Right forelimb (tissue), 1 donor: ENCODE measurements at regions not wholly inside any gene's neighbourhood (a gene's known extent, or its start where the extent isn't known, plus 50 kb on each side); places are given as distances from the start of the nearest gene placed in this dataset.
"Not testable (repeated sequence)": the region's sequence is repeated elsewhere in the genome, so short reads cannot be mapped to it uniquely, and the experiment has no call there.

Source experiments
- DNase-seq: peaks from one replicate; pipeline ENCODE4 v3.0.0-alpha.2; 2018

DNA sequence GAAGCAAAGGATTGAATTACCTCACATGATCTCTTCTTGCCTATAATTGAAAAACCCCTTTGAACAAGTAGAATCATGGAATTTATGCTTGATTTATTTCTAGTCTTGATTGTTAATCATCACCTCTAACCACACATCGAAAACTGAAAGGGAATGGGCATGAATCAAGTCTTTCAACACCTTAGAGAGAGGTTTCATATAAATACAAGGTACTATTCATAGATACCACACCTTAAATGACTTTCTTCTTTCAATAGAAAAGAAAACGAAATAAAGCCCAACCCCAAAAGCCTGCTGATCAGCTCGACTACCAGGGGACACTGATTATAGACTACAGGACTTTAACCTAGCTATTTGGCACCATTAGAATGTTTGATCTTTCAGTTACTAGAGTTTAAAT, 128.6 kb upstream of the PTPRZ1 start:
- DNase-seq: no peak

DNA sequence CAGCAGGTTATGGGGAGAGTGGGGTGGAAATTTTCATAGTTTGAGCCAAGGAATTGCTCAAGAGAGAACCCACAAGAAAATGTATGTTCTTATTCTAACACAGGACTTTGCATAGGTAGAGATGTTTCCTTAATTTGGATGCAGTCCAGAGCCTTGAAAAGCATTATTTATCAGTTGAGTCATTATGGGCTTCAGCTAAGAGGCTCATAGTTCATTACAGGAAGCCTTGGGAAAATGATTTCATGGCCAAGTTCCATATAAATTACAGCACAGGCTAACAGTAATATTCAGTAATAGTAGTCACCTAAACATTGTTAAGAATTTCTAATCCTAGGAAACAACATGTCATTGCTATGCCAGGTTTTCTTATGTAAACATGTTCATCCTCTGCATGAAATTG, 131.1 kb upstream of the PTPRZ1 start:
- DNase-seq: no peak

- no peak for DNase-seq
These were observed 133.5 kb upstream of the PTPRZ1 start for GRCh38 chr7:121739465-121739864.

GRCh38 chr7:121730869-121731268, 142.1 kb upstream of the PTPRZ1 start:
- DNase-seq: no peak

DNA sequence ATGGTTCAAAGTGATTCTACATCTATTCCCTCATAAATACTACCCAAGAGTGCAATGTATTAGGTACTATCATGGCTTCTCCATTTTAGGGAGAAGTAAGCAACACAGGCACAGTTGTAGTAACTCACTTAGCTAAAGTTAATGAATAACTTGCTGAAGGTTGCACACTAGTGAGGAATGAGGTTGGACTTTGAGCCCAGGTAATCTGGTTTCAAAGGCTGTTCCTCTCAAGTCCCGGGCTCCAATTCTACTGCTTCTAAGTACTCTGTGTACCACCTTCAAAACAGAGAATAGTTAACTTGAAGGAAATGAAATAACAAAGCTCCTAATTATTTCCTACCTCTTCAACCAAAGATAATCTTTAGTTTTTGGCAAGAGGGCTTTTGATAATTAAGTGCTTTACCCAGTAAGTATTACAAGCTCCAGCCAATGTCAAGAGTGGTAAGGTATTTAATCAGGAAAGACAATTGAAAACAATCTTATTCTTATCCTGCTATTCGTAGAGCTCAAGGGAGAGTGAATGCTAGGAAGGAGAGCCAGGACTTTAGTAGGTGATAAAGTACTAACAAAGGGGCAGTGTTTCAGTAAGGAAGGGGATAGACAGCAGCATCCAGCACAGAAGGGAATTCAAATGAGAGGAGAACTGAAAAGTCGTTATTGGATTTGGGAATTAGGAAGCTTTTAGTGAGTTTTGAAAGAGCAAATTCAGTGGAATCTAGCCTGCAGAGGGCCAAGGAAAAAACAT, 158.2 kb upstream of the PTPRZ1 start:
- DNase-seq: no peak

GRCh38 chr7:121712961-121713360, 160.0 kb upstream of the PTPRZ1 start:
- DNase-seq: not testable (repeated sequence)

- DNase-seq: no peak
These were observed 175.1 kb upstream of the PTPRZ1 start for GRCh38 chr7:121697731-121698316.

- DNase-seq: no peak
These were observed 176.0 kb upstream of the PTPRZ1 start for GRCh38 chr7:121696954-121697353.

DNA sequence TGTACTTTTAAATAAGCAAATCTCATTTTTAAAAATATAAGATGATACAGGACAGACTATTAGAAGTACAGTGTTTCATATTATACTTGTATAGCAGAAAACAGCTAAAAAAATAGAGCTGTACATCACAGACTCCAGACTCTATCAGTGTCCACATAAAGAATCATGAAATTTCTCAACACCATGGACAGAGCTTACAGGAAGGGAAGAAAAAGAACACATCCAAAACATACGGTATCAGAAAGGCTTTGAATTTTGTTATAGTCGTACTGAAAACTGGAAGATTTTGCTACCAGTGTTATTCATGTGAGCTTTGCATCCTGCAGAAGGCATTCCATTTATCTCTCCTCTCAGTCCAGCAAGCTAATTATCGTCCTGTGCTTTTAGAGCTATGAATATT, 183.2 kb upstream of the PTPRZ1 start:
- DNase-seq: no peak

- no peak for DNase-seq
These were observed 191.3 kb upstream of the PTPRZ1 start for GRCh38 chr7:121681700-121682099.

DNA sequence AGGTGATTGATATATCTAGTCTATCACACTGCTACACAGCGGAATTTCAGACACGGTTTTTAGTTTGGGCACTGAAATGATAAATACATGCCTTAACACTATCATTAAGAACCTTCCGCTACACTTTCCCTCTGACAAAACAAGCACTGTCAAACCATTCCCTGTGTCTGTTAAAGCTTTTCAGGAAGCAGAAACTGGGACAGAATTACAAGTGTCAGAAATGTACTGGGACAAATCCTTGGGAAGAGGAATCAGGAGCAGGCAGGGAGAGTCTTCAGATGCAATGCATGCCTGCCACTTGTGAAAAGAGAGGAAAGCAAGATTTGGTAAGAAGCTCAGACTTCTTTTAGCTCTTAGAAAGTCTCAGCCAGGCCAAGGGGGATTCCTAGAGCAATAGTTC, 196.8 kb upstream of the PTPRZ1 start:
- DNase-seq: no peak

- DNase-seq: not testable (repeated sequence)
These were observed 198.5 kb upstream of the PTPRZ1 start for GRCh38 chr7:121674455-121674854.

GRCh38 chr7:121669144-121669543, 203.8 kb upstream of the PTPRZ1 start:
- DNase-seq: no peak

- DNase-seq: no peak
These were observed 206.7 kb upstream of the PTPRZ1 start for GRCh38 chr7:121666306-121666705.

GRCh38 chr7:121643320-121643719, 229.6 kb upstream of the PTPRZ1 start:
- no peak for DNase-seq

- no peak for DNase-seq
These were observed 233.3 kb upstream of the PTPRZ1 start for GRCh38 chr7:121639705-121640104.

DNA sequence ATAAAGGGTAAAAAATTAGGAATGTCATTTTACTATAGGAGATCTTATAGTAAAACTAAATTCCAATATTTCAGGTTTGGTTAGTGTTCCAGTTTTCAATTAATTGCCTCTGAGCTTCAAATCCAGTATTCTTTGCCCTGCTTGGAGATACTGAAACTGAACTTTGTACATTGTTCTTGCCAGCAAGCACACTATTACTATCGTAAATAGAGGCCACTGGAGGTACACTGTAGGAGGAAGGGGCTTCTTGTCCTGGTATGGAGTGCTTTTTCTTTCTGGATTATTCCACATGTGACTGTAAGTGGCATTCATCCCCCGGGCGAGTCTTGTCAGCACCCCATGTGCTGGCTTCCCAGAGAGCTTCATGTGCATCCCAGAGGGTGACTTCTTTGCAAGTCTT, 234.7 kb upstream of the PTPRZ1 start:
- no peak for DNase-seq

DNA sequence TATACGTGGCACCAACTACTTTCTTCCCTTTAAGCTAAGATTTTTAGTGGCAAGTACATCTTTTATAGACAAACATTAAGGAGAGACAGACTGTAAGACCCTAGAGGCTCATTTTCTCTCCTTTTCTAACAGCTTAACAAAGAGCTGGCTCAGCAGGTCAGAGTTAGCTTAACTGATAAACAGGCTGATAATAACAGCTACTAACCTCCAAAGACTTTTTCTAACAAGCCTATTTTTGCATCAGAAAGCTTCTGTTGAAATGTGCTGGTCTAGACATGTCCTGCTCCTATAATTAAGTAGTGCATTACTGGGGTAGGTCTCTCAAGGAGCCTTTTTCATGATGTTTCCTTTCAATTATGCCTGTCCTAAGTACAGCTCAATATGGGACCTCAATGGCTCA, 238.2 kb upstream of the FAM3C start:
- no peak for DNase-seq

DNA sequence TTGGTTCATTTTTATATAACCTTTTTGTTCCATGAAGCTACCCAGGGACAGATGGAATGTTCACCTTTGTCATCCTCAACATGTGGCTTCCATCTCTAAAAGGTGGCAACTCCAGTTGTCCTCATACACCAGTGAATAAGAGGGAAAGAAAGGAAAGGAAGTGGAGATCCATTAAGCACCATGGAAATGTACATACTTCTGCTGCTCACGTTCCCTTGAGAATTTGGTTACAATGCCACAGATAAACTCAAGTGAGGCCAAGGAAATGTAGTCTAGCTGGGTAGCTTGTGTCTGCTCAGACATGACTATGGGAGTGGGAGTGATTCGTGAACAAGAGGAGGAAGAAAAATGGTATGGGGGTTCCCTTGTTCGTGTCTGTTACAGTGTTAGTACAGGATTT, 237.1 kb upstream of the FAM3C start:
- no peak for DNase-seq

GRCh38 chr7:121624958-121625357, 228.8 kb upstream of the FAM3C start:
- no peak for DNase-seq

DNA sequence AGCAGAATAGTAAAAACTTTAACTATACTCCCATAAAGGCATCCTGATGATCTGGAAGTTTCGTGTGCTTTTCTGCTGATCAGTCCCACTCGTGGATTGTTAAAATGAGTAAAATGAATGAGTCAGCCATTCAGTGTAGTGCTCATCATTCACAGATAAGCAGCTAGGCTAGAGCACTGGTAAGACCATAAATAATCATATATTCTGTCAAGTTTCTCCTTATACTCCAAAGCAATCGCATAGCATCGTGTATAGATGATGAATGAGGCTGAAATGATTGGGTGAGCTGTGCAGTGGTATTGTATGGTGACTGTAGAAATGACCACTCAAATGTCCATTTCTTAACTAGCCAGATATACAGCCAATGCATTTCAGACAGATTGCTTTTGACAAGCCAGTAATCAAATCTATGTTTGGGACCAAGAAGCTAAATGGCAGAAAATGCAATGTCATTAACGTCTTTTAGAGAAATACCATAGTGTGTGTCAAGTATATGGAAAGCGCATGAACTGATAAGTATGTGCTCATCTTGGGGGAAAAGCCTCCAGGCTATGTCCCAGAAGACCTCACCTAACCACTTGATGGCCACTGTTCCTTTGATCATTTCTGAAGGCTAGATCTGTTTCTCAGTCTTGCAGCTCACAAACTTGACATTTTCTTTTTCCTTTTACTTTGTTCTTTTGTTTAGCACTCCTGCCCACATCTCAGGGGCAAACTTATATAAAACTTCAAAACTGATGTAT, 227.2 kb upstream of the FAM3C start:
- DNase-seq: no peak

GRCh38 chr7:121621937-121622336, 225.8 kb upstream of the FAM3C start:
- DNase-seq: no peak

GRCh38 chr7:121620953-121621606, 225.0 kb upstream of the FAM3C start:
- DNase-seq: no peak

- DNase-seq: no peak
These were observed 224.1 kb upstream of the FAM3C start for GRCh38 chr7:121620206-121620605.
